ENCODE measurements at regions not wholly inside any gene's neighbourhood (a gene's known extent, or its start where the extent isn't known, plus 50 kb on each side); places are given as distances from the start of the nearest gene placed in this dataset.

DNA sequence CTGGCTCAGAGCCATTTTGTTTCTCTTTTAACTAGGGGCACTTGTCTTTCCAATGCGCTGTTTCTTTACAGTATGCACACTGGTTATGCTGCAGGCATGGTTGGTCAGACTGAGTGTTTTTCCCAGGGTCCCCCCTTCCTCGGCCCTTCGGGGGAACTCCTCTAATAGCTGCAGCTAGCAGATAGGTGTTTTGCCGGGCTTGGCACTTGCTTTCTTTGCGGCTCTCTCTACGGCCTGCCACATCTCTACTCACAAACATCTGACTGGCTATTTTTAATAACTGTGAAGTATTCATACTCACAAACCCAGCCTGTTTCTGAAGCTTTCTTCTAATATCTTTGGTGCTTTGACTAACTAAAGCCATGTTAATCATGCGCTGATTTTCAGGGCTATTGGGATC is 89.4 kb downstream of the SLC25A15 start:
- no peaks in the 10 kb centered on the region for H3K4me1 ChIP-seq (ENCODE audit: control insufficient read depth, extremely low read depth, insufficient read depth, low read length)
- no peak overlapping the region for H3K4me3 ChIP-seq (replicated peaks in 1 of 4; ENCODE audit: control extremely low read depth in 1 of 4, insufficient read depth in 1 of 4, low read depth in 3 of 4, low read length in 4 of 4)
- H4K20me1 ChIP-seq (ENCODE audit: control insufficient read depth, extremely low read depth, insufficient read depth, low read length), result no peaks in the 10 kb centered on the region
- no peaks in the 10 kb centered on the region for H3K79me2 ChIP-seq (ENCODE audit: control insufficient read depth, insufficient read depth, low read length)
- no peak overlapping the region for H3K9ac ChIP-seq (ENCODE audit: insufficient read depth, low read length)
- H3K9me3 ChIP-seq (ENCODE audit: control insufficient read depth, insufficient read depth, low read depth, low read length), result no peaks in the 10 kb centered on the region
- no peak overlapping the region for H3K27ac ChIP-seq (ENCODE audit: insufficient read depth, low read length)
- no peak overlapping the region for H2AFZ ChIP-seq (ENCODE audit: low read length)
- no peak overlapping the region for H3K4me2 ChIP-seq (ENCODE audit: extremely low read depth, insufficient read depth, low read length)
- no peaks in the 10 kb centered on the region for H3K27me3 ChIP-seq (ENCODE audit: control insufficient read depth, insufficient read depth, low read length)
- no peak for TF ChIP-seq EZH2 (IDR thresholded peaks at IDR 0.05; ENCODE audit: low read length, missing control alignments)
- TF ChIP-seq, protein P1, sequence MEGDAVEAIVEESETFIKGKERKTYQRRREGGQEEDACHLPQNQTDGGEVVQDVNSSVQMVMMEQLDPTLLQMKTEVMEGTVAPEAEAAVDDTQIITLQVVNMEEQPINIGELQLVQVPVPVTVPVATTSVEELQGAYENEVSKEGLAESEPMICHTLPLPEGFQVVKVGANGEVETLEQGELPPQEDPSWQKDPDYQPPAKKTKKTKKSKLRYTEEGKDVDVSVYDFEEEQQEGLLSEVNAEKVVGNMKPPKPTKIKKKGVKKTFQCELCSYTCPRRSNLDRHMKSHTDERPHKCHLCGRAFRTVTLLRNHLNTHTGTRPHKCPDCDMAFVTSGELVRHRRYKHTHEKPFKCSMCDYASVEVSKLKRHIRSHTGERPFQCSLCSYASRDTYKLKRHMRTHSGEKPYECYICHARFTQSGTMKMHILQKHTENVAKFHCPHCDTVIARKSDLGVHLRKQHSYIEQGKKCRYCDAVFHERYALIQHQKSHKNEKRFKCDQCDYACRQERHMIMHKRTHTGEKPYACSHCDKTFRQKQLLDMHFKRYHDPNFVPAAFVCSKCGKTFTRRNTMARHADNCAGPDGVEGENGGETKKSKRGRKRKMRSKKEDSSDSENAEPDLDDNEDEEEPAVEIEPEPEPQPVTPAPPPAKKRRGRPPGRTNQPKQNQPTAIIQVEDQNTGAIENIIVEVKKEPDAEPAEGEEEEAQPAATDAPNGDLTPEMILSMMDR (conservative IDR thresholded peaks at IDR 0.05 in 1 of 2, IDR thresholded peaks at IDR 0.05 in 1 of 2; ENCODE audit: low read depth in 1 of 2, low read length in 2 of 2), result no peak
- peaks cover 2% of the 10 kb centered on the region for H3K36me3 ChIP-seq (ENCODE audit: control insufficient read depth, insufficient read depth, low read length)
- DNase-seq (ENCODE audit: low read depth in 2 of 2), result no peak
